Ureter (tissue), 1 donor: ENCODE measurements at regions not wholly inside any gene's neighbourhood (a gene's known extent, or its start where the extent isn't known, plus 50 kb on each side); places are given as distances from the start of the nearest gene placed in this dataset.

Experiments used
- DNase-seq: peaks from one replicate; pipeline ENCODE4 v3.0.0-alpha.2; 2020; ENCODE audit warnings: low spot score
- donor health status: DM: yes; HTN: yes; CAD: no.

GRCh38 chr3:105923140-105923539 is 54.3 kb upstream of the CBLB start:
- DNase-seq: no peak

GRCh38 chr3:105927741-105928140 is 58.9 kb upstream of the CBLB start:
- DNase-seq: no peak

- DNase-seq: no peak
These were observed 61.9 kb upstream of the CBLB start for GRCh38 chr3:105930733-105931132.

- no peak for DNase-seq
These were observed 62.7 kb upstream of the CBLB start for GRCh38 chr3:105931500-105931899.

- no peak for DNase-seq
These were observed 65.1 kb upstream of the CBLB start for GRCh38 chr3:105933871-105934270.

- DNase-seq: no peak
These were observed 69.3 kb upstream of the CBLB start for GRCh38 chr3:105938101-105938500.

GRCh38 chr3:105938806-105939205 is 70.0 kb upstream of the CBLB start:
- no peak for DNase-seq

- DNase-seq: no peak
These were observed 75.5 kb upstream of the CBLB start for GRCh38 chr3:105944276-105944675.

- no peak for DNase-seq
These were observed 75.9 kb upstream of the CBLB start for GRCh38 chr3:105944721-105945120.

GRCh38 chr3:105948101-105948500 is 79.3 kb upstream of the CBLB start:
- DNase-seq: no peak

- DNase-seq: no peak
These were observed 82.2 kb upstream of the CBLB start for GRCh38 chr3:105950881-105951600.

- no peak for DNase-seq
These were observed 85.0 kb upstream of the CBLB start for GRCh38 chr3:105953831-105954230.

GRCh38 chr3:105956306-105956705 is 87.5 kb upstream of the CBLB start:
- no peak for DNase-seq

- DNase-seq: no peak
These were observed 88.9 kb upstream of the CBLB start for GRCh38 chr3:105957722-105958121.

- no peak for DNase-seq
These were observed 89.6 kb upstream of the CBLB start for GRCh38 chr3:105958237-105959000.

GRCh38 chr3:105959851-105960250 is 91.0 kb upstream of the CBLB start:
- DNase-seq: no peak

- DNase-seq: no peak
These were observed 91.6 kb upstream of the CBLB start for GRCh38 chr3:105960381-105960780.

GRCh38 chr3:105963161-105963560 is 94.3 kb upstream of the CBLB start:
- no peak for DNase-seq

GRCh38 chr3:105965384-105965783 is 96.6 kb upstream of the CBLB start:
- DNase-seq: no peak

- no peak for DNase-seq
These were observed 98.3 kb upstream of the CBLB start for GRCh38 chr3:105967117-105967516.

GRCh38 chr3:105970283-105970682 is 101.5 kb upstream of the CBLB start:
- DNase-seq: peak; percentile 48

- DNase-seq: no peak
These were observed 103.3 kb upstream of the CBLB start for GRCh38 chr3:105972069-105972468.

GRCh38 chr3:105974381-105974780 is 105.6 kb upstream of the CBLB start:
- no peak for DNase-seq
